ENCODE measurements at regions not wholly inside any gene's neighbourhood (a gene's known extent, or its start where the extent isn't known, plus 50 kb on each side); places are given as distances from the start of the nearest gene placed in this dataset.

GRCh38 chr2:150578481-150578880 lies 91.0 kb upstream of the RND3 start:
- no peak for TF ChIP-seq POLR2A (IDR thresholded peaks at IDR 0.05; ENCODE audit: low read depth, low read length)
- TF ChIP-seq CTCF (IDR thresholded peaks at IDR 0.05; ENCODE audit: extremely low read depth in 1 of 2, insufficient read depth in 1 of 2, low read depth in 1 of 2, low read length in 2 of 2): no peak
- TF ChIP-seq POLR2AphosphoS5 (IDR thresholded peaks at IDR 0.05; ENCODE audit: insufficient read depth, low read depth, low read length): no peak
- TF ChIP-seq JUN (IDR thresholded peaks at IDR 0.05; ENCODE audit: borderline replicate concordance, insufficient read depth, insufficient read length, low read depth): no peak
- no peak for TF ChIP-seq EZH2 (IDR thresholded peaks at IDR 0.05; ENCODE audit: borderline replicate concordance, low read depth, low read length, severe bottlenecking)
- TF ChIP-seq, protein P1, sequence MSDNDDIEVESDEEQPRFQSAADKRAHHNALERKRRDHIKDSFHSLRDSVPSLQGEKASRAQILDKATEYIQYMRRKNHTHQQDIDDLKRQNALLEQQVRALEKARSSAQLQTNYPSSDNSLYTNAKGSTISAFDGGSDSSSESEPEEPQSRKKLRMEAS (IDR thresholded peaks at IDR 0.05; ENCODE audit: insufficient read depth, insufficient read length): no peak
- TF ChIP-seq FOS (IDR thresholded peaks at IDR 0.05; ENCODE audit: borderline replicate concordance, insufficient read depth, low read length): no peak
- TF ChIP-seq MYC (IDR thresholded peaks at IDR 0.05; ENCODE audit: low read depth, low read length): no peak
- TF ChIP-seq GATA2 (IDR thresholded peaks at IDR 0.05; ENCODE audit: insufficient read depth, insufficient read length, low read depth, low read length): no peak

Data from endothelial cell of umbilical vein (primary cell).